Liver (tissue), 8 donors: ENCODE measurements at regions not wholly inside any gene's neighbourhood (a gene's known extent, or its start where the extent isn't known, plus 50 kb on each side); places are given as distances from the start of the nearest gene placed in this dataset.
"Not testable (repeated sequence)": the region's sequence is repeated elsewhere in the genome, so short reads cannot be mapped to it uniquely, and the experiment has no call there.

Experiments used
- DNase-seq: peaks from one replicate; pipeline ENCODE4 v3.0.0-alpha.2; 2017; ENCODE audit warnings: low spot score
- H3K27ac ChIP-seq, 2 donors: one replicate each; pipeline ENCODE4 v1.7.0; 2013; ENCODE audit warnings: inconsistent platforms in 2 of 2, low read length in 2 of 2, control low read depth in 1 of 2, low read depth in 1 of 2, mild to moderate bottlenecking in 1 of 2
- H3K27me3 ChIP-seq, 4 donors: one replicate each; pipeline versions ENCODE4 v1.6.1 to v1.7.0; 2013; ENCODE audit warnings: low read length in 3 of 4, inconsistent platforms in 1 of 4, mild to moderate bottlenecking in 1 of 4, moderate library complexity in 1 of 4; ENCODE audit not compliant: control insufficient read depth in 4 of 4, insufficient read depth in 4 of 4
- H3K36me3 ChIP-seq, 4 donors: one replicate each; pipeline versions ENCODE4 v1.6.1 to v1.7.0; 2013; ENCODE audit warnings: low read length in 3 of 4, mild to moderate bottlenecking in 3 of 4, low read depth in 1 of 4, moderate library complexity in 1 of 4; ENCODE audit not compliant: control insufficient read depth in 4 of 4, insufficient read depth in 3 of 4
- H3K4me1 ChIP-seq, 4 donors: one replicate each; pipeline versions ENCODE4 v1.6.1 to v1.7.0; 2013; ENCODE audit warnings: low read length in 3 of 4, mild to moderate bottlenecking in 3 of 4, moderate library complexity in 1 of 4; ENCODE audit not compliant: control insufficient read depth in 4 of 4, insufficient read depth in 4 of 4
- H3K4me3 ChIP-seq, 3 donors: one replicate each; pipeline versions ENCODE4 v1.6.1 to v1.7.0; 2013; ENCODE audit warnings: low read length in 3 of 3, control low read depth in 1 of 3, low read depth in 1 of 3, mild to moderate bottlenecking in 1 of 3
- H3K9ac ChIP-seq, 2 donors: one replicate each; pipeline ENCODE4 v1.7.0; 2013; ENCODE audit warnings: low read length in 2 of 2, mild to moderate bottlenecking in 2 of 2, moderate library complexity in 2 of 2, control low read depth in 1 of 2, low read depth in 1 of 2
- H3K9me3 ChIP-seq, 4 donors: one replicate each; pipeline versions ENCODE4 v1.6.1 to v1.7.0; 2013; ENCODE audit warnings: low read length in 3 of 4; ENCODE audit not compliant: control insufficient read depth in 4 of 4
- ATF3 ChIP-seq: IDR thresholded peaks from 2 replicates; pipeline ENCODE4 v1.6.1; 2016; ENCODE audit warnings: antibody characterized with exemption
- CTCF ChIP-seq: fragments of 150-350 bp; IDR thresholded peaks from 2 replicates; pipeline ENCODE4 v1.5.1; 2017; ENCODE audit warnings: improper control_type of control experiment, low read depth, low read length; ENCODE audit not compliant: missing input control
- EGR1 ChIP-seq, 2 donors: IDR thresholded peaks; 2 replicates each; pipeline ENCODE4 v1.6.1; 2016 to 2018; ENCODE audit warnings: antibody characterized with exemption in 2 of 2, low read depth in 2 of 2
- FOXA2 ChIP-seq: IDR thresholded peaks from 2 replicates; pipeline ENCODE4 v1.6.1; 2016; ENCODE audit warnings: antibody characterized with exemption
- HNF4A ChIP-seq, 2 donors: conservative IDR thresholded peaks; 2 replicates each; pipeline ENCODE4 v1.6.1; 2016; ENCODE audit warnings: antibody characterized with exemption in 2 of 2, mild to moderate bottlenecking in 2 of 2
- HNF4G ChIP-seq: IDR thresholded peaks from 2 replicates; pipeline ENCODE4 v1.6.1; 2016; ENCODE audit warnings: antibody characterized with exemption
- JUND ChIP-seq, 2 donors: IDR thresholded peaks; 2 replicates each; pipeline ENCODE4 v1.6.1; 2016; ENCODE audit warnings: antibody characterized with exemption in 2 of 2
- NR2F2 ChIP-seq: IDR thresholded peaks from 2 replicates; pipeline ENCODE4 v1.6.1; 2016; ENCODE audit warnings: antibody characterized with exemption
- RAD21 ChIP-seq, 2 donors: IDR thresholded peaks; 2 replicates each; pipeline ENCODE4 v1.6.1; 2016; ENCODE audit warnings: antibody characterized with exemption in 2 of 2, mild to moderate bottlenecking in 2 of 2
- REST ChIP-seq: IDR thresholded peaks from 2 replicates; pipeline ENCODE4 v1.6.1; 2016; ENCODE audit warnings: antibody characterized with exemption, mild to moderate bottlenecking
- RXRA ChIP-seq, 2 donors: IDR thresholded peaks; 2 replicates each; pipeline ENCODE4 v1.6.1; 2017 to 2018; ENCODE audit warnings: antibody characterized with exemption in 2 of 2, mild to moderate bottlenecking in 1 of 2
- SP1 ChIP-seq: IDR thresholded peaks from 2 replicates; pipeline ENCODE4 v1.6.1; 2018; ENCODE audit warnings: antibody characterized with exemption, mild to moderate bottlenecking
- YY1 ChIP-seq: IDR thresholded peaks from 2 replicates; pipeline ENCODE4 v1.6.1; 2016; ENCODE audit warnings: antibody characterized with exemption, mild to moderate bottlenecking
- ZBTB33 ChIP-seq: IDR thresholded peaks from 2 replicates; pipeline ENCODE4 v1.6.1; 2016; ENCODE audit warnings: antibody characterized with exemption
- WGBS: extraction: QIAGEN DNeasy Blood & Tissue Kit; methylation state at CpG from one replicate; pipeline ENCODE4 v1.1.7; 2013; 5-methylcytosine and 5-hydroxymethylcytosine counted together
- donor health status: healthy.
- donor health status: healthy.
- donor health status: healthy.
- donor health status: healthy.
- donor health status: healthy.

GRCh38 chrX:1763294-1763693 is 148.4 kb downstream of the ASMT start (continued):
- TF ChIP-seq CTCF (no peak), FOXA2 (no peak), YY1 (no peak), HNF4G (no peak), RXRA (IDR thresholded peaks at IDR 0.05) (no peak), HNF4A (conservative IDR thresholded peaks at IDR 0.05) (no peak)

- not testable (repeated sequence) for H3K36me3 ChIP-seq, H3K9me3 ChIP-seq, H3K9ac ChIP-seq, H3K4me3 ChIP-seq, DNase-seq, H3K27ac ChIP-seq, H3K4me1 ChIP-seq, H3K27me3 ChIP-seq
- WGBS = 32% methylated on average over 18 of the region's 19 CpGs
These were observed 150.1 kb downstream of the ASMT start for GRCh38 chrX:1764883-1765364.

- Histone ChIP-seq H3K27me3 (no peaks in the 10 kb centered on the region), H3K4me1 (no peaks in the 10 kb centered on the region), H3K9me3 (peaks cover 0 to 4% (median 0%) of the 10 kb centered on the region in 4 donors), H3K9ac (no peak overlapping the region), H3K4me3 (no peak overlapping the region), H3K27ac (no peak overlapping the region), H3K36me3 (no peaks in the 10 kb centered on the region)
- TF ChIP-seq YY1 = no peak
- no peak for TF ChIP-seq NR2F2
- no peak for TF ChIP-seq SP1
- no peak for TF ChIP-seq REST
- DNase-seq = no peak
- WGBS = 69% methylated on average over 10 of the region's 10 CpGs
These were observed 152.2 kb downstream of the ASMT start for GRCh38 chrX:1767026-1767425.

- H3K27ac ChIP-seq = no peak overlapping the region
- H3K9ac ChIP-seq = no peak overlapping the region
- peaks cover 0 to 2% (median 0%) of the 10 kb centered on the region in 4 donors for H3K27me3 ChIP-seq
- H3K9me3 ChIP-seq = peaks cover 0 to 2% (median 0%) of the 10 kb centered on the region in 4 donors
- WGBS = 72% methylated on average over 4 of the region's 4 CpGs
- DNase-seq = no peak
- no peaks in the 10 kb centered on the region for H3K36me3 ChIP-seq
- no peak overlapping the region for H3K4me3 ChIP-seq
- H3K4me1 ChIP-seq = no peaks in the 10 kb centered on the region
- no peak for TF ChIP-seq HNF4G
- no peak for TF ChIP-seq HNF4A (conservative IDR thresholded peaks at IDR 0.05)
- no peak for TF ChIP-seq FOXA2
- TF ChIP-seq EGR1 (IDR thresholded peaks at IDR 0.05; ENCODE audit: low read depth in 2 of 2) = no peak
- TF ChIP-seq RAD21 (IDR thresholded peaks at IDR 0.05) = no peak
- TF ChIP-seq YY1 = no peak
- TF ChIP-seq SP1 = no peak
- no peak for TF ChIP-seq RXRA (IDR thresholded peaks at IDR 0.05)
- TF ChIP-seq NR2F2 = no peak
- TF ChIP-seq CTCF = no peak
- no peak for TF ChIP-seq ZBTB33
- no peak for TF ChIP-seq ATF3
- TF ChIP-seq JUND (IDR thresholded peaks at IDR 0.05) = no peak
These were observed 164.0 kb downstream of the ASMT start for GRCh38 chrX:1778817-1779216.
